Keratinocyte (primary cell): ENCODE measurements at regions not wholly inside any gene's neighbourhood (a gene's known extent, or its start where the extent isn't known, plus 50 kb on each side); places are given as distances from the start of the nearest gene placed in this dataset.

Experiments used
- EZH2 ChIP-seq: IDR thresholded peaks from one replicate; pipeline ENCODE4 v1.6.1; 2012; ENCODE audit warnings: inconsistent platforms, mild to moderate bottlenecking, low read length, moderate library complexity
- TF ChIP-seq, protein P1 (sequence below), 3 experiments: IDR thresholded peaks in 1 of 3; conservative IDR thresholded peaks in 1 of 3; optimal IDR thresholded peaks in 1 of 3; 2 replicates in 2 of 3; 3 replicates in 1 of 3; pipeline versions ENCODE3 to v1.5.1; 2011; ENCODE audit warnings: low read length in 3 of 3, mild to moderate bottlenecking in 3 of 3, moderate library complexity in 2 of 3, control low read depth in 1 of 3, inconsistent platforms in 1 of 3; ENCODE audit not compliant: insufficient read depth in 2 of 3; ENCODE audit errors: extremely low read depth in 1 of 3

- TF ChIP-seq, protein P1, sequence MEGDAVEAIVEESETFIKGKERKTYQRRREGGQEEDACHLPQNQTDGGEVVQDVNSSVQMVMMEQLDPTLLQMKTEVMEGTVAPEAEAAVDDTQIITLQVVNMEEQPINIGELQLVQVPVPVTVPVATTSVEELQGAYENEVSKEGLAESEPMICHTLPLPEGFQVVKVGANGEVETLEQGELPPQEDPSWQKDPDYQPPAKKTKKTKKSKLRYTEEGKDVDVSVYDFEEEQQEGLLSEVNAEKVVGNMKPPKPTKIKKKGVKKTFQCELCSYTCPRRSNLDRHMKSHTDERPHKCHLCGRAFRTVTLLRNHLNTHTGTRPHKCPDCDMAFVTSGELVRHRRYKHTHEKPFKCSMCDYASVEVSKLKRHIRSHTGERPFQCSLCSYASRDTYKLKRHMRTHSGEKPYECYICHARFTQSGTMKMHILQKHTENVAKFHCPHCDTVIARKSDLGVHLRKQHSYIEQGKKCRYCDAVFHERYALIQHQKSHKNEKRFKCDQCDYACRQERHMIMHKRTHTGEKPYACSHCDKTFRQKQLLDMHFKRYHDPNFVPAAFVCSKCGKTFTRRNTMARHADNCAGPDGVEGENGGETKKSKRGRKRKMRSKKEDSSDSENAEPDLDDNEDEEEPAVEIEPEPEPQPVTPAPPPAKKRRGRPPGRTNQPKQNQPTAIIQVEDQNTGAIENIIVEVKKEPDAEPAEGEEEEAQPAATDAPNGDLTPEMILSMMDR (optimal IDR thresholded peaks at IDR 0.05 in 1 of 3, IDR thresholded peaks at IDR 0.05 in 1 of 3, conservative IDR thresholded peaks at IDR 0.05 in 1 of 3; ENCODE audit: extremely low read depth in 1 of 3, insufficient read depth in 2 of 3, low read length in 3 of 3): no peak
- TF ChIP-seq EZH2: no peak
Measured at GRCh38 chr1:68984289-68984688, 487.4 kb upstream of the DEPDC1 start.
